NCI-H1694 treated with DMSO at 0.1 percent for 48 hours (cell line): ENCODE measurements at regions not wholly inside any gene's neighbourhood (a gene's known extent, or its start where the extent isn't known, plus 50 kb on each side); places are given as distances from the start of the nearest gene placed in this dataset.
"Not testable (repeated sequence)": the region's sequence is repeated elsewhere in the genome, so short reads cannot be mapped to it uniquely, and the experiment has no call there.

Source experiments
- DNase-seq: peaks from one replicate; lab custom pipeline; 2025; lab: John Stamatoyannopoulos, UW

GRCh38 chr14:70269582-70269981 is 80.8 kb upstream of the SLC8A3 start:
- no peak for DNase-seq

- no peak for DNase-seq
Measured at GRCh38 chr14:70268760-70269159, 80.0 kb upstream of the SLC8A3 start.

GRCh38 chr14:70266157-70266556 is 77.4 kb upstream of the SLC8A3 start:
- DNase-seq: no peak

- no peak for DNase-seq
Measured at GRCh38 chr14:70265422-70265821, 76.7 kb upstream of the SLC8A3 start.

DNA sequence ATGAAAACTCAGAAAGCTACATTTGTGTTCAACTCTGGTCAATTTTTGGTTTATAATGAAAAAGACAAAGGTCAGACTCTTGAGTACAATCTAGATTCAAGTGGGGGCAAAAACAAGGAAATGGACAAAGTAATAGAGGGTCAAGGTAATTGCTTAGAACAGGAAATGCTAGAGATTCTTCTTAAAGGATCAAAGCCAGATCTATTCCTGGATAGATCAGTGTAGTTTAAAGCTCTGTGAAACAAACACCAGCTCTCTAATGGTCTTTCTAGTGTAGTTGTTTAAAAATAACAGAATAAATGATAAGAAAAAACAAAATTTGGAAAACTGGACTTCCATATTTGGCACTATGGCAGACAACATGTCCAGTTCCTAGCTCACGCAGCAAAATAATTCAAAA is 70.7 kb upstream of the SLC8A3 start:
- DNase-seq: no peak

- peak; percentile 47 for DNase-seq
Measured at GRCh38 chr14:70257526-70257925, 68.8 kb upstream of the SLC8A3 start.

DNA sequence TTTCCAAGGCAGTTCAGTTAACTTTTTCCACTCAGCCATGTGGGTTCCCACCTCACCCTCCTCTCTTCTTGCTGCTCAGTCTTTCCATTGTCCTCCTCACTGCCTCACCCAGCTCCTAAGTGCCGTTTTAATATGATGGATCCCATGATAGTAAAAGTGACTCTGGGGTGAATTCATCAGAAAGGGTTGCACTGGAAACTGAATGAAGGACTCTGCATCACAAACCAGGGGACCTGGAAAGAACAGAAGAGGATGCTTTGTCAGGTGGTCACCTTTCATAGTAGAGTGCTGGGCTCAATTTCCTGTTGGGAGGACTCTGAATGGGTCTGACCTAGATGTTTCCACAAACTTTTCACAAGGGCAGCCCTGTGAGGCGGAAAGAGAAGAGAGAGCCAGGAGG is 67.8 kb upstream of the SLC8A3 start:
- no peak for DNase-seq

GRCh38 chr14:70255071-70256057 is 66.6 kb upstream of the SLC8A3 start:
- DNase-seq: peak; percentile 44

DNA sequence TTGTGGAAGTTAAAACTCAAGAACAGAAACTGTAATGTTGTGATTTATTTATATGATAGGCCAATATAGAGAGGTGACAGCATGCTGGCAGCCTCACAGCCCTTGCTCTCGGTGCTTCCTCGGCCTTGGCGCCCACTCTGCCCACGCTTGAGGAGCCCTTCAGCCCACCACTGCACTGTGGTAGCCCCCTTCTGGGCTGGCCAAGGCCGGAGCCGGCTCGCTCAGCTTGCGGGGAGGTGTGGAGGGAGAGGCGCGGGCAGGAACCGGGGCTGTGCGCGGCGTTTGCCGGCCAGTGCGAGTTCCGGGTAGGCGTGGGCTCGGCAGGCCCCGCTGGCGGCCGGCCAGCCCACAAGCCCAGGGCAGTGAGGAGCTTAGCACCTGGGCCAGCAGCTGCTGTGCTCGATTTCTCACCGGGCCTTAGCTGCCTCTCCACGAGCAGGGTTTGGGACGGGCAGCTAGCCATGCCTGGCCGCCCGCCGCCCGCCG is 65.8 kb upstream of the SLC8A3 start:
- DNase-seq: peak; percentile 49

DNA sequence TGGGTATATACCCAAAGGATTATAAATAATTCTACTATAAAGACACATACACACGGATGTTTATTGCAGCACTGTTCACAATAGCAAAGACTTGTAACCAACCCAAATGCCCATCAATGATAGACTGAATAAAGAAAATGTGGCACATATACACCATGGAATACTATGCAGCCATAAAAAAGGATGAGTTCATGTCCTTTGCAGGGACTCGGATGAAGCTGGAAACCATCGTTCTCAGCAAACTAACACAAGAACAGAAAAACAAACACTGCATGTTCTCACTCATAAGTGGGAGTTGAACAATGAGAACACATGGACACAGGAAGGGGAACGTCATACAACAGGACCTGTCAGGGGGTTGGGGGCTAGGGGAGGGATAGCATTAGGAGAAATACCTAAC is 64.8 kb upstream of the SLC8A3 start:
- DNase-seq: not testable (repeated sequence)

GRCh38 chr14:70245026-70245425 is 56.3 kb upstream of the SLC8A3 start:
- no peak for DNase-seq

DNA sequence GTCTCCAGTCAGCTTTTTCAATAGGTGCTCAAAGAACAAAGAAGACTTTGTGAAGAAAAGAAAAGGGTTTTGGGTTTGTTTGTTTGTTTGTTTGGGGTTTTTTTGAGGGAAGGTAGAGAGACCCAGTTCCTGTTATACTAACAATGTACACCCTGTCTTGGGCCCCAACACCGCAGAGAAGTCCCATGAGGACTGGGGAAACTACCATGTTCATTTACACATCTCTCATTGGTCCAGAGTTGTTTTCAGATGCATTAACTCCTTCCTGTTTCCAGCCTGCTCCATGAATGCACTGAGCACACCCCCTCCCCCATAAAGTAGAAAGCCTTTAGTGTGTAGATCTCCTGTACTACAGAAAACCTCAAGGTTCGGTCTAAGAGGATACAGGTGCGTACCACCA is 51.1 kb upstream of the SLC8A3 start:
- no peak for DNase-seq

DNA sequence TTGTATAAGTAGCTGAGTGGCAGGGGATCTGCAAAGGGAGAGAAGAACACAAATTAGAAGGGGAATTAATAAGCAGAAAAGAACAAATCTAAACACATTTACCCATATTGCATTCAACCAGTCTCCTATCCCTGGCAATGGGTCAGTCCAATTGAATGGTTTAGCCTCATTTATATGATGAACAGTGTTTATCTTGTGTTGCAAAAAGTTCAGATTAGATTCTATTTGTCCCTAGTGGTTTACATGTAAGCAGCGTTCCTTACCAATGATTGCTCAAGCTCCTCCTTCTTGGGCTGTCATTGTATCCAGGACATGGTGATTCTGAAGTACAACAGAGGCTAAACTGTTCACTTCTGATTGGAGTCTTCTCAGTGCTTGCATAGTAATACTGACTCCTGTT is 49.9 kb upstream of the SLC8A3 start:
- not testable (repeated sequence) for DNase-seq
